Stimulated activated CD4-positive, alpha-beta T cell treated with anti-CD3 and anti-CD28 coated beads, Interleukin-12 subunit alpha, Interleukin-12 subunit beta, amount 100 ng/mL, for 4 hours (primary cell): ENCODE measurements at regions not wholly inside any gene's neighbourhood (a gene's known extent, or its start where the extent isn't known, plus 50 kb on each side); places are given as distances from the start of the nearest gene placed in this dataset.
"Not testable (repeated sequence)": the region's sequence is repeated elsewhere in the genome, so short reads cannot be mapped to it uniquely, and the experiment has no call there.

Experiments
- DNase-seq: peaks from one replicate; pipeline ENCODE4 v3.0.0-alpha.2; 2020

GRCh38 chr2:17058772-17059402 is 393.3 kb upstream of the CYRIA start:
- no peak for DNase-seq

- DNase-seq: no peak
Measured at GRCh38 chr2:17057109-17058017, 391.7 kb upstream of the CYRIA start.

- no peak for DNase-seq
Measured at GRCh38 chr2:17056236-17056635, 390.6 kb upstream of the CYRIA start.

DNA sequence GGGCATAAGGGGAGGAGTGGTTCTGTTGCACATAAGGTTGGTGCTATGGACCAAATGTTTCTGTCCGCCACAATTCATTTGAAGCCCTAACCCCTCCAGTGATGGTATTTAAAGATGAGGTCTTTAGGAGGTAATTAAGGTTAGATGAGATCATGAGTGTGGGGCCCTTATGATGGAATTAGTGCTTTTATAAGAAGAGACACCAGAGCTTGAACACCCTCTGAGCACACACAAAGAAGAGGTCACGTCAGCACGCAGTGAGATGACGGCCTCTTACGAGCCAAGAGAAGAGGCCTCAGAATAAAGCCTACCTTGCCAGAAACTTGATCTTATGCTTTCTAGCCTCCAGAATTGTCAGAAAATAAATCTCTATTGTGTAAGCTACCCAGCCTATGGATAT is 386.4 kb upstream of the CYRIA start:
- DNase-seq: no peak

- no peak for DNase-seq
Measured at GRCh38 chr2:17051538-17051937, 385.9 kb upstream of the CYRIA start.

DNA sequence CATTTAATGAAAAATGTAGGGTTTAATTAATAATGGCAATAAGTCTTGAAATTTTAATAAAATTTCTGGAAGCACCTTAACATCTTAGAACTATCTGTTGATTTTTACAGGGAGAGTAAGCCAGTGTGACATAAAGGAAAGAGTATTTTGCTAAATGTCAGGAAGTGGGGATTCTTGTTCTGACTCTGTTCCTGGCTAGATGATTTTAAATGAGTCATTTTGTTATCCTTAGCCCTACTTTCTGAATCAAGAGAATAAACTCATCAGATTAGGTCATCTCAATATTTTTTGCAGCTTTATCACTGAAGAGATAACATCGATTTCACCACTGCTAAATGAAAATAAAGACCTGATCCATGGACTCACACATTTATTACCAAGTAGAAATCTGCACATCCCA is 377.5 kb upstream of the CYRIA start:
- no peak for DNase-seq

DNA sequence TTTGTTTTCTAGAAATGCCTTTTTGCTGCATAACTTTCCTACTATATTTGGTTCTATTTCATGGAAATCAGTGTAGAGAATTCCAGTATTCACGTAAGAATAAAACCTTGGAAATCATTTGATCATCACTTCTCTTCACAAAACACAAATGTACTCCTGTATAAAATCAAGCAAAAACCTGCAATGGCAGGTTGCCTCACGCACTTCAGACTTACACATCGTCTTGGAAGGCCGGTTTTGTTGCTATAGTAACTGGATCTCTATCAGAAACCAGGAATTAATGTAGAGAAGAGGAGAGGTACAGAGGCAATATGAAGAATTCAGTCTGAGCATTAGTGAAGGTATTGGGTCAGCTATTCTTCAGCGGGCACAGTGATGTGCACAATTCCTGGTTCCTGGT is 370.7 kb upstream of the CYRIA start:
- DNase-seq: no peak

DNA sequence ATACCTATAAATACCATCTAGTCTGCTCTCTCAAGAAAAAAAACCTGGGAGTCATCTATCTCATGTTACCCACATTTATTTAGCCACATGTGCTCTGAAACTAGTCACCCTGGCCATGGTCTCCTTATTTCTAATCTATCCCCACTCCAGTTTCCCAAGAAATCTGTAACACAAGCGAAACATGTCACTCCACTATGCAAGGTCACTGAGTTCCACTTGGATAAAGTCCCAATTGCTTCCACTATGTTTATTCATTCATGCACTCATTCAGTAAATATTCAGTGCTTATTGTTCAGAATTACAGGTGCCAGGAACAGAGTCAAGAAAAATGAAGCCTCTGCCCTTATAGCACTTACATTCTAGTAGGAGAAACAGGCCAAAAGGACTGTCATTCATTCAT is 369.4 kb upstream of the CYRIA start:
- DNase-seq: no peak

GRCh38 chr2:17030047-17030446 is 364.4 kb upstream of the CYRIA start:
- no peak for DNase-seq

GRCh38 chr2:17012297-17012696 is 346.7 kb upstream of the CYRIA start:
- no peak for DNase-seq

DNA sequence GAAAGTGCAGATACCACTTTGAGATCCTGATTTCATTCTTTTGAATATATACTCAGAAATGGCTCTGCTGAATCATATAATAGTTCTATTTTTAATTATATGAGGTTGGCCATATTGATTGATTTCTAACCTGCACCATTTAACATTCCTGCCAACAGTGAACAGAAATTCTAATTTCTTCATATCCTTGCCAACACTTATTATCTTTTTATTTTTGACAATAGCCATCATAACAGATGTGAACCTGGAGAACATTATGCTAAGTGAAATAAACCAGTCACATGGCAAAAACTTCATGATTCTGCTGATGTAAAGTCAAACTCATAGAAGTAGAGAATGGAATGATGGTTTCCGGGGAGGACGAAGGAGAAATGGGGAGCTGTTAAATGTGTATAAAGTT is 344.5 kb upstream of the CYRIA start:
- no peak for DNase-seq

DNA sequence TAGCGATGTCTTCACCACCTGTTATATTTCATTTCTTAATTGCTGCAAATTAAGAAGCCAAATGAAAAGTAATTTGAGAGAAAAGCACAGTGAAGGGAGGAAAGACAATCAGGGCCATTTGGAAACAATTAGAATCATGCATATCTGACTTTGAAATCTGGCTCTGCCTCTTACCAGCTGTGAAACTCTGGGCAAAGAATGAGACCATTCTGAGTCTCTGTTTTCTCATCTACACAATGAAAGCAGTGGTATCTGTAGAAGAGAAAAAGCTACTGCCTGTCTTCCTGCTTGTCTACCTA is 334.5 kb upstream of the CYRIA start:
- no peak for DNase-seq

DNA sequence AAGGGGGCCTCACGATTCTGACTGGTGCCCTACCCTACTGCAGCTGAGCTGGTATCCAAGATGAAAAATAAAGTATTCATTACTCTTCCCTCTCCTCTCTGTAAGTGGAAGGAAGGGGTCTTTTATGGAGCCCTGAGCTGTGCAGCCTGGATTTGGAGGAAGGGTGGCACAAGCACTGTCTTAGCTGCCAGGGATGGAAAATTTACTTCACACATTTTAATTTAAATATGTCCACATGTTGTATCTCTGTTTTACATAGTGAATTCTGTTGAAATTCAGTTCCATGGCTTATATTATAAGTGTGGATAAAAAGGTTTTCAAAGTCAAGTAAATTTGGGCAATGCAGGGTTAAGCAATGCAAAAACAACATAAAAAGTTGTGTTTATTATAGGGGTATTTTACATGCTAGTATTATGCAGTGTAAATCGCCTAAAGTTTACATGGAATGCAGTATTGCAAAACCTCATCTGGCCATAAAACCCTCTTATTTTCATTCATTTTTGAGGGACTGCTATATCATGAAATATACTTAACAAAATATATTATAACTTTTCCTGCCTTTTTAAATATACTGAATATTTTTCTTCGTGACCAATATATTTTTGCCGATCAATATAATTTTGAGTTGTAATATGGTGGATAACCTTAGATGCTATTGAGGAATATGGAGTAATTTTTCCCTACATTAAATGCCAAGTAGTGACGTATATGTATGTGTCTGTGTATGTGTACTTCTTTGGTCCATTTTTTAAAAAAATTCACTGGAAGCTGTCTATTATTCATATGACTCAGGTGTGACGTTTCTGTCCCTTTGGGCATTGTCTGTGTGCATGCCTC is 333.9 kb upstream of the CYRIA start:
- no peak for DNase-seq

DNA sequence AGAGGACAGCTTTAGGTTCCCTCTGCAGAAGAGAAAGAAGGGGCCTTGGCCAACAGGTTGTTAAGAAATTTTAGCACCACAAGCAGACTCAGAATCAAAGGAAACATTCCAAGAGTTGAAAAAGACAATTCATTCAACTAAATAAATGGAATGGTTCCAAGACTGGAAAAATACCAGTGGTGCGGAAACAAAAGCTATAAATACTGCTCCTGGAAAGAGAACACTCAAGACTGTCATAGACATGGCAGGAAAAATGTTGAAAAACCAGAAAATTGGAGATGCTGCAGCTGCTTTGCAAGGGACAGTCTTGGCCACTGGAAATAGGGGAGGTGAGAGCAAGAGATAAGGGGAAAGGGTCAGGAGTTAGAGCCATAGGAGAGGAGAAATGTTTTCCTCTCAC is 312.7 kb upstream of the CYRIA start:
- DNase-seq: no peak

DNA sequence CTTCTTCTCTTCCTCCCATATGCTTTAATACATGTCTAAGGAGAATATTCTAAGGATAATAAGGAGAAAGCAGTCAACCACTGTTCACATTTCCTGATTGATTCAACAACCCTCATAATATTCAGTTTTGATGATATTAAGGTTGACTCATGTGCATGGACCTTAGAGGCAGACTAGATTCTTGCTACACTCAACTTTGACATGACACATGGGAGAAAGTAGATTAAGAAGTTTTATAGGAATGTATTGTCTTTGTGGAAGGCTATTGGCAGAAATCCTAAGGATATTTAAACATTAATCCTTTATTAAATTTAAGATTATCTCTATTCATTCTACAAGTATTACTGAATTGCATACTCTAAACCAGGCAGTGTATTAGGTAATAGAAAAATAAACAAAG is 309.1 kb upstream of the CYRIA start:
- DNase-seq: no peak

DNA sequence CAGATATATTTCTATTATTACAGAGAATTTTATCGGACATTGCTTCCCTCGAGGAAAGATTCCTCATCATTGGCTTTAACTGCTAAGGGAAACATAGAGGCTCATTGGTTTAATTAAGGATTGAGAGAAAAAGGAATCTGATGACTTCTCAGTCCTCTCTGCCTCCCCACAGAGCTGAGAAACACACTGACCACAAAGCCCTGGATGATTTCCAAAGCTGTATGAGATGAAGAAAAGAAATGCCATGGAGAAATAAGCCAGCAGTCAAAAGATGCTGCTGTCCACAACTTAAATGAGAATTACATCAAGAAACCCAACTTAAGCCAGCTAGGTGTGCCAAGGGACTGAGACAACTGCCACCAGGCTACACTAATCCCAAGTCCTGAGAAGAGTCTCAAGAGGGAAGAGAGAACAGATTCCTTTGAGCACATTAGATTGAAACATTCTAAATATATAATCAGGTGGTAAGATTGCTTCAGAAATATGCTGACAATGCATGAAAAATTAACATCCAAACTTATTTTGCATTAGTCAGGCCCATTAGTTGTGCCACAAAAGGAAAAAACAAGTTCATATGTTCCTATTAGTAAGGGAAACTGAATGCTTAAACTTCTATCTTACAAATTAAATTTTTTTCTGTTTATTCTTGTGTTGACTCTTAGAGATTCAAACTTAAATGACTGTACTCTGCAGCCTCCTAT is 308.1 kb upstream of the CYRIA start:
- DNase-seq: no peak

DNA sequence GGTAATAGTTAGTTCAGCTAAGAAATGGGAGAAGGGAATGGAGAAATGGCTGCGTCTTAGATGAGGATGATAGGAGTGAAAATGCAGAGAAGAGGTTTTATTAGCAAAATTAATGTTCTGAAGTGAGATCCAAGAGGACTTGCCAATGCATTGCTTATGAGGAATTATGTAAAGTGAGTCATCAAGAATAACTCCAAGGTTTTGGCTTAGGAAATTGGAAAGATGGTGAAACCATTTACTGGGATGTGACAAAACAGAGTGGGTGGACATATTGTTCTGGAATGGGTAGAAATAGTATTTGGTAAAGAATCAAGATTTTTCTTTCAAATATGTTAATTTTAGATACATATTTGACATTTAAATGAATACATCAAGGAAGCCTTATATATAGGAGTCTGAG is 306.6 kb upstream of the CYRIA start:
- no peak for DNase-seq

DNA sequence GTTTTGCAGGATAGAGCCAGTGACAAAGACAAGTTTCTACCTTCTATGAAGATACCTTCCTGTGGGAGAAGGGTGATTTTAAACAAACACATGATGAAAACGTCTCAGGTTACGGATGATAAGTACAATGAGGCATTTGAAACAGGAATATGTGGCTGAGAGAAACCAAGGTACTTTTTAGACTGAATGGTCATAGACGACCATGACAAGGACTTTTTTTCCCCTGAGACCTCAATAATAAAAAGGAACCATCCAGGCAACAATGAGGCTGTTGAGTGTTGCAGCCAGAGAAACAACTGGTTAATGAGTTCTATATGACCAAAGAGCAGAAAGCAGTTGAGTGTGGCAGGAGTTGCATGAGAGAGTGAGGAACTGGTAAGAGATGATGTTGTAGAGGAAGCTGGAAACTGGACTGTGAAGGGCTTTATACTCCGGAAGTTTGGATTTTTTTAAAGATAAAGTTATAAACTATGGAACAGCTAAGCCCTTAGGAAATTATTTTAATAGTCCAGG is 306.1 kb upstream of the CYRIA start:
- no peak for DNase-seq

DNA sequence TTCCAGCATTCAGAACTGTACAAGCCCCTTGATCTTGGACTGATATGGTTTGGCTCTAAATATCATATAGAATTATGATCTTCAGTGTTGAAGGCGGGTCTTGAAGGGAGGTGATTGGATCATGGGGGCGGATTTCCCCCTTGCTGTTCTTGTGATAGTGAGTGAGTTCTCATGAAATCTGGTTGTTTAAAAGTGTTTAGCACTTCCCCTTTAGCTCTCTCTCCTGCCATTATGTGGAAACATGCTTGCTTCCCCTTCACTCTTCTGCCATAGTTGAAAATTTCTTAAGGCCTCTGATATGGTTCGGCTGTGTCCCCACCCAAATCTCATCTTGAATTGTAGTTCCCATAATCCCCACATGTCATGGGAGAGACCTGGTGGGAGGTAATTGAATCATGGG is 305.3 kb upstream of the CYRIA start:
- DNase-seq: not testable (repeated sequence)

DNA sequence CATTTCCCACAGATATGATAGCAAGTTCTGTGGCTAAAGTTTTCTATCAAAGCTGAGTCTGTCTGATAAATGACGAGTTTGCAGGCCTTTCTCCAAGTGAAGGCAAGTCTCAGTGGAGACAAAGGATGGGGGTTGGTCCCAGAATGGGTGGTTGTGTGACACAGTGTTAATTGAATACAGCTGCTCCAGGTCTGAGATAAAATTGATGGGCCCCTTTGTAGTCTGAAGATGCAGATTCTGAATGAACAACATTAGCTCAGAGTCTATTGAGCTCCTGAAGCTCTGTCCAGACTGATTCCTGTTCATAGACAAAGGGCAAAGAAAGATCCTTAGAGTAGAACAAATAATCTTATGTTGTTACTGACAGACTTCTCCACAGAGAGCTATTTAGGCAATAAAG is 296.9 kb upstream of the CYRIA start:
- no peak for DNase-seq

DNA sequence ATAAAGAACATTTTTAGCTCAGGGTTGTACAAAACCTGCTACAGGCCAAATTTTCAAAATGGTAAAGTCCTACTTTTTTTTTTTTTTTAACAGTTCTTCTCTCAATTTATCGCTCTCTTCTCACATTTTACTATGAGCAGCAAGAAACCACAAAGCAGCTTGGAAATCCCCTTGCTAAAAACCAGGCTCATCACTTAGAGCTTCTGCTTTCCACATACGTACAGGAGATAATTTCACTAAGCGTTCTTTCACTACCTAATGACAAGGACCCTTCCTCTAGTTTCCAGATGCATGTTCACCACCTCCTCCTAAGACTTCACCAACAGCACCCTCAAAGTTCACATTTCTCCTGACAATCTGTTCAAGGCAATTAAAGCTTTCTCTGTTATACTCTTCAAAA is 294.9 kb upstream of the CYRIA start:
- no peak for DNase-seq

DNA sequence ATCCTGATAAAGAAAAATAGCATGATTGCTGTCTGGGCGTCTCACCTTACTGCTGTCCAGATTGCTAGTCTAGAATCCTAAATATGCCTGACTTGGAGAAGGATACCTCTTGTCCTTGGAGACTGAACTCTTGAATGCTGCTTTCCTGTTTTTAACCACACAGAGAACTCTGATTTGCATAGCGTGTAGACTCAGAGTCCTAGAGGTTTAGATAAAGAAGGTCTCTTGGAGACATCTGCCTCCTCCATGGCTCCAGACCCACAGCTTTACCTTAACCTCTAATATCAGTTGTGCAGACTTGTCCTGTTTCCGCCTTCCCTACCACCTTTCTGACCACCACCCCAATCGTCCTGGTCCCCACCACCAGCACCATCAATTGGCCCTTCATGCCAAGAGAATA is 292.6 kb upstream of the CYRIA start:
- no peak for DNase-seq

- DNase-seq: no peak
Measured at GRCh38 chr2:16952805-16953204, 287.2 kb upstream of the CYRIA start.
